ENCODE measurements at regions not wholly inside any gene's neighbourhood (a gene's known extent, or its start where the extent isn't known, plus 50 kb on each side); places are given as distances from the start of the nearest gene placed in this dataset.

DNA sequence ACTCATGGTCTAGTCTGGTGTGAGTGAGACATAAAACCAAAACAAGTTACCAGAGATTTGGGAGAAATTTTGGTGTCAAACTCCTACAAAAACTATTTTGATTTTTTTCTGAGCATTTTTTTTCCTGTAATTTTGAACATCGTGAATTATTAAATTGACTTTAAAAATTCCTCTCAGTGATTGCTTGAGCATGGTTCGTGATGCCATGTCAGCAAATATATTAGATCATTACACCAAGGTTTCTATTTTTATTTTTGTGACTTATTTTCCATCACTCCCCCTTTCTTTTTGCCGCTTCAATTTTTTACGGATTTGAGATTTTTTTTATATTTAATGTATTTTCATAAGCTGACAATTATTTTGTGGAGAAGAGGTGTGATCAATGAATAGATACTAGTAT, 613.9 kb upstream of the LRATD1 start:
- TF ChIP-seq GATA3 (IDR thresholded peaks at IDR 0.05; ENCODE audit: low read depth, low read length), result no peak
- TF ChIP-seq GATA2 (IDR thresholded peaks at IDR 0.05; ENCODE audit: low read depth, low read length), result no peak

Measured in SH-SY5Y (cell line).